SJCRH30 (cell line): ENCODE measurements at regions not wholly inside any gene's neighbourhood (a gene's known extent, or its start where the extent isn't known, plus 50 kb on each side); places are given as distances from the start of the nearest gene placed in this dataset.
"Not testable (repeated sequence)": the region's sequence is repeated elsewhere in the genome, so short reads cannot be mapped to it uniquely, and the experiment has no call there.

ENCODE experiments used
- DNase-seq, 2 experiments: peaks; one replicate each; pipeline ENCODE4 v3.0.0-alpha.2; 2015 to 2020
- H3K27ac ChIP-seq: fragments of 250-450 bp; sonication (Bioruptor Pico); 2 replicates; pipeline ENCODE4 v1.5.1; 2020; ENCODE audit warnings: mild to moderate bottlenecking, moderate library complexity
- H3K27me3 ChIP-seq: fragments of 250-450 bp; sonication (Bioruptor Pico); 2 replicates; pipeline ENCODE4 v1.5.1; 2020; ENCODE audit warnings: mild to moderate bottlenecking, moderate library complexity
- H3K36me3 ChIP-seq: fragments of 250-450 bp; sonication (Bioruptor Pico); 2 replicates; pipeline ENCODE4 v1.5.1; 2020; ENCODE audit warnings: mild to moderate bottlenecking, moderate library complexity
- H3K4me1 ChIP-seq: fragments of 250-450 bp; sonication (Bioruptor Pico); 2 replicates; pipeline ENCODE4 v1.5.1; 2020; ENCODE audit warnings: mild to moderate bottlenecking, moderate library complexity
- H3K4me3 ChIP-seq: fragments of 250-450 bp; sonication (Bioruptor Pico); 2 replicates; pipeline ENCODE4 v1.5.1; 2020; ENCODE audit warnings: mild to moderate bottlenecking, moderate library complexity
- H3K9me3 ChIP-seq: fragments of 250-450 bp; sonication (Bioruptor Pico); replicated peaks from 2 replicates; pipeline ENCODE4 v1.5.1; 2020; ENCODE audit warnings: mild to moderate bottlenecking, moderate library complexity

GRCh38 chr2:125313806-125314205 is 1288.7 kb downstream of the CNTNAP5 start:
- H3K4me3 ChIP-seq: no peak overlapping the region
- no peak for DNase-seq
- H3K27me3 ChIP-seq: no peaks in the 10 kb centered on the region
- H3K4me1 ChIP-seq: no peaks in the 10 kb centered on the region
- no peak overlapping the region for H3K27ac ChIP-seq
- H3K36me3 ChIP-seq: no peaks in the 10 kb centered on the region
- no peaks in the 10 kb centered on the region for H3K9me3 ChIP-seq

- H3K9me3 ChIP-seq: no peaks in the 10 kb centered on the region
These were observed 1293.7 kb downstream of the CNTNAP5 start for GRCh38 chr2:125318740-125319139.

GRCh38 chr2:125324273-125324672 is 1299.2 kb downstream of the CNTNAP5 start:
- no peak for DNase-seq
- Histone ChIP-seq H3K4me3 (no peak overlapping the region), H3K27me3 (no peaks in the 10 kb centered on the region), H3K27ac (no peak overlapping the region), H3K4me1 (no peaks in the 10 kb centered on the region), H3K9me3 (no peaks in the 10 kb centered on the region), H3K36me3 (no peaks in the 10 kb centered on the region)

More at GRCh38 chr2:125318740-125319139, 1293.7 kb downstream of the CNTNAP5 start:
- Histone ChIP-seq H3K4me1 (no peaks in the 10 kb centered on the region), H3K27ac (no peak overlapping the region), H3K27me3 (no peaks in the 10 kb centered on the region), H3K4me3 (no peak overlapping the region), H3K36me3 (no peaks in the 10 kb centered on the region)
- DNase-seq: no peak

- H3K9me3 ChIP-seq: no peaks in the 10 kb centered on the region
- no peak overlapping the region for H3K4me3 ChIP-seq
- no peak for DNase-seq
These were observed 1305.0 kb downstream of the CNTNAP5 start for GRCh38 chr2:125330133-125330532.

DNA sequence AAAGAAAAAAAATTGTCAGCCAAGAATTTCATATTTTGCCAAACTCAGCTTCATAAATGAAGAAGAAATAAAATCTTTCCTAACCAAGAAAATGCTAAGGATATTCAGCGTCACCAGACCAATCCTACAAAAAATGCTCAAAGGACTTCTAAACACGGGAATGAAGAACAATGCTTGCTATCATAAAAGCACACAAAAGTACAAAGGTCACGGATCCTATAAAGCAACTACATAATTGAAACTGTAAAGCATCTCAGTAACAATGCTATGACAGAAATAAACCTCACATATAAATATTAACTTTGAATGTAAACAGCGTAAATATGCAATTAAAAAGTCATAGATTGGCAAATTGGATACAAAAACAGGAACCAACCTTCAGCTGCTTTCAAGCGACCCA is 1314.6 kb upstream of the GYPC start:
- Histone ChIP-seq H3K27me3 (0 out of 2 replicates have a peak, but pooled peaks cover 2% of the 10 kb centered on the region), H3K9me3 (no peaks in the 10 kb centered on the region), H3K36me3 (no peaks in the 10 kb centered on the region), H3K4me1 (no peaks in the 10 kb centered on the region), H3K27ac (no peak overlapping the region), H3K4me3 (no peak overlapping the region)
- DNase-seq: no peak

More at GRCh38 chr2:125330133-125330532, 1305.0 kb downstream of the CNTNAP5 start:
- Histone ChIP-seq H3K27me3 (no peaks in the 10 kb centered on the region), H3K4me1 (no peaks in the 10 kb centered on the region), H3K27ac (no peak overlapping the region), H3K36me3 (no peaks in the 10 kb centered on the region)

GRCh38 chr2:125353542-125353941 is 1302.4 kb upstream of the GYPC start:
- not testable (repeated sequence) for H3K36me3 ChIP-seq, H3K4me1 ChIP-seq, DNase-seq, H3K27ac ChIP-seq, H3K27me3 ChIP-seq, H3K9me3 ChIP-seq, H3K4me3 ChIP-seq

DNA sequence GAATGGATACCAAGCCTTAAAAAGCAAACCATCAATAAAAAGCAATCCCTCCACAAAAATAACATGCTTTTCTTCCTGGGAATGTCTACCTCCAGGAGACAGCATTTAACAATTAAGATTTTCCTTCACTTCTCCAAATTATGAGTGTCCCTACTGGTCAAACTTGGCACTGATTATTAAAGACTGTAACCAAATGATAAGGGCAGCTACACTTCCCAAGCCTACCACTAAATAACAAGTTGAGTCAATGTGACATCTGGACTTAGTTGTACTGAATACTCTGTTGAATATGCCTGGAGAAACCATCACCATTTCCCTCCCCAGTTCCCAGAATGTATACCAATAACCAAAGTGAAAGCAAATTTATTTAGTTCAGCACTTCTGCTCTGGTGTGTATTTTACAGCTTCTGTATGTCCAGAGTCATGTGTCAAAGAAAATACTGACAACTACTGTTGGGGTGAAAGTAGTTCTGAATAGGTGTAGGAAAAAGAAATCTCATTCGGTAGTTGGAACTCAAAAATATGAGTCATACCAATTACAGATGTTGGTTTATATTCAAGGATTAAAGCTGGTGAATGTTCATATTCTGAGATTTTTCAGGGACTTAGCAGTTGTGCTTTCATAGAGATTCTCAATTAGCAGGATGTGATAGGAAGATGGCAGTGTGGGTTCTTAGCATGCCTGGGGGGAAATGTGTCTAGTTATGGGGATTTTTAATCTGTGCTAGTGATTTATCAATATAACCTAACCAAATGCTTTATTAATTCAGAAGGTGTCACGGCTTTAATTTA is 1291.6 kb upstream of the GYPC start:
- Histone ChIP-seq H3K4me3 (no peak overlapping the region), H3K27me3 (no peaks in the 10 kb centered on the region), H3K36me3 (no peaks in the 10 kb centered on the region), H3K4me1 (no peaks in the 10 kb centered on the region), H3K9me3 (no peaks in the 10 kb centered on the region), H3K27ac (no peak overlapping the region)
- DNase-seq: no peak

GRCh38 chr2:125364984-125365265 is 1291.0 kb upstream of the GYPC start:
- H3K36me3 ChIP-seq: no peaks in the 10 kb centered on the region
- no peaks in the 10 kb centered on the region for H3K9me3 ChIP-seq
- no peak overlapping the region for H3K4me3 ChIP-seq
- DNase-seq: no peak
- no peaks in the 10 kb centered on the region for H3K4me1 ChIP-seq
- no peak overlapping the region for H3K27ac ChIP-seq
- H3K27me3 ChIP-seq: no peaks in the 10 kb centered on the region

DNA sequence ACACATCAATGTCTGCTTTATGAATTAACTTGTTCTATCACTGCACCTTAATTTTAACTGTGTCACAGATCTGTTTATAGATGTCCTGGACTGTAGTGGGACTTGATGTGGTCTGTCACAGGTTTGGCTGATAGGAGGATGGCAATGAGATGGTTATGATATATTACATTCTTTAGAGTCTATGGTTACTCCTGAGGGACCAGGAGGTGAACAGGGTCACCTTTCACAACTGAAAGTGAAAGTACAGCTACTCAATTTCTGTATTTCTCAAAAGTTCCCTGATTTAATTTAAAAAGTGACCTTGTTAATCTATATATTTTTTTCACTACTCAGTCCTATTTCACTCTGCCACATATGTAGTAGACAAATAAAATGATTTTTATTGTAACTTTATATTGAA is 1284.1 kb upstream of the GYPC start:
- no peaks in the 10 kb centered on the region for H3K4me1 ChIP-seq
- no peak overlapping the region for H3K27ac ChIP-seq
- no peaks in the 10 kb centered on the region for H3K9me3 ChIP-seq
- no peaks in the 10 kb centered on the region for H3K27me3 ChIP-seq
- H3K4me3 ChIP-seq: no peak overlapping the region
- H3K36me3 ChIP-seq: no peaks in the 10 kb centered on the region
- no peak for DNase-seq

- DNase-seq: no peak
- H3K36me3 ChIP-seq: no peaks in the 10 kb centered on the region
- H3K9me3 ChIP-seq: no peaks in the 10 kb centered on the region
- H3K4me3 ChIP-seq: no peak overlapping the region
- H3K4me1 ChIP-seq: no peaks in the 10 kb centered on the region
- H3K27ac ChIP-seq: no peak overlapping the region
- no peaks in the 10 kb centered on the region for H3K27me3 ChIP-seq
These were observed 1282.7 kb upstream of the GYPC start for GRCh38 chr2:125373293-125373692.

DNA sequence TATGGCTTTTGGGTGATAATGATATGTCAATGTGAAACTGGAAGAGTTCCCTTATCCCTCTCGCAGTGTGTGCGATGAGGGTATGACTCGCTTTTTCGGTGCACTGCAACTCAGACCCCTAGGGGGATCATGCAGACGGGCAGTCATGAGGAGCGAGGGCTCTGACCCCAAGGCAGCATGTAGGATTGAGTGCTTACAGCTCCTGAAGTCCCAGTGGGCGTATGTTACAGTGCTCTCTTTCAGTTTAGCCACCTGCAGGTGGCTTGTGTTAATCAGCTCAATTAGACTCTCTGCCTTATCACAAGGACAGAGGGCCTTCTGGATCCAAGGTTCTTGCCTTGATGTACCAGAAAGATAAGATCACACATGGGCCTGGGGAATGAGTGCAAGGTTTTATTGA is 1269.9 kb upstream of the GYPC start:
- H3K9me3 ChIP-seq: no peaks in the 10 kb centered on the region; the same call in 1 of the 2 replicates
- no peak overlapping the region for H3K4me3 ChIP-seq
- no peaks in the 10 kb centered on the region for H3K36me3 ChIP-seq
- no peaks in the 10 kb centered on the region for H3K4me1 ChIP-seq
- no peak for DNase-seq
- no peaks in the 10 kb centered on the region for H3K27me3 ChIP-seq
- no peak overlapping the region for H3K27ac ChIP-seq

GRCh38 chr2:125397535-125398251 is 1258.3 kb upstream of the GYPC start:
- Histone ChIP-seq H3K4me1 (no peaks in the 10 kb centered on the region), H3K4me3 (no peak overlapping the region), H3K27ac (no peak overlapping the region), H3K36me3 (no peaks in the 10 kb centered on the region), H3K9me3 (no peaks in the 10 kb centered on the region), H3K27me3 (peaks cover 6% of the 10 kb centered on the region; the same call in 1 of the 2 replicates)
- DNase-seq: no peak

- H3K9me3 ChIP-seq: no peaks in the 10 kb centered on the region
- no peaks in the 10 kb centered on the region for H3K36me3 ChIP-seq
- no peak for DNase-seq
- no peak overlapping the region for H3K27ac ChIP-seq
- H3K4me1 ChIP-seq: no peaks in the 10 kb centered on the region
- no peak overlapping the region for H3K4me3 ChIP-seq
- H3K27me3 ChIP-seq: peaks cover 6% of the 10 kb centered on the region; the same call in 1 of the 2 replicates
These were observed 1257.0 kb upstream of the GYPC start for GRCh38 chr2:125398738-125399524.

GRCh38 chr2:125405816-125406215 is 1250.1 kb upstream of the GYPC start:
- Histone ChIP-seq H3K36me3 (no peaks in the 10 kb centered on the region), H3K4me1 (peaks cover 15% of the 10 kb centered on the region), H3K27me3 (no peaks in the 10 kb centered on the region), H3K4me3 (no peak overlapping the region), H3K27ac (peak overlapping the region; percentile 38), H3K9me3 (no peaks in the 10 kb centered on the region)
- peak; percentile 49 to 50 for DNase-seq
